MM.1S (cell line): ENCODE measurements at regions not wholly inside any gene's neighbourhood (a gene's known extent, or its start where the extent isn't known, plus 50 kb on each side); places are given as distances from the start of the nearest gene placed in this dataset.

ENCODE experiments used
- CTCF ChIP-seq: fragments of 300-600 bp; sonication (generic); IDR thresholded peaks from 2 replicates; pipeline ENCODE4 v1.5.1; 2016; ENCODE audit warnings: antibody characterized with exemption, low read length, mixed read lengths
- EZH2phosphoT487 ChIP-seq: fragments of 300-600 bp; sonication (generic); IDR thresholded peaks from 2 replicates; pipeline ENCODE4 v1.6.1; 2018; ENCODE audit warnings: antibody characterized with exemption, low read length

- TF ChIP-seq EZH2phosphoT487 (no peak), CTCF (no peak)
These were observed 481.1 kb downstream of the NR2F1-AS1 start for GRCh38 chr5:93099902-93100347.
